ENCODE measurements at regions not wholly inside any gene's neighbourhood (a gene's known extent, or its start where the extent isn't known, plus 50 kb on each side); places are given as distances from the start of the nearest gene placed in this dataset.
A peak's percentile ranks its signal among the peaks of the same experiment; 100 is the strongest.

- no peaks in the 10 kb centered on the region for H3K4me1 ChIP-seq
- no peak overlapping the region for H3K4me3 ChIP-seq
- H3K27ac ChIP-seq = no peak overlapping the region
- intact Hi-C loops (cut with DNase I; ENCODE audit: low total_unique reads) = no loop called here
- no peaks in the 10 kb centered on the region for H3K27me3 ChIP-seq
- H3K36me3 ChIP-seq = no peaks in the 10 kb centered on the region
- no peak for TF ChIP-seq POLR2A (IDR thresholded peaks at IDR 0.05)
- TF ChIP-seq CTCF (IDR thresholded peaks at IDR 0.05) = peak in 2 of 3 donors; percentile 25 to 26
- TF ChIP-seq POLR2AphosphoS5 (IDR thresholded peaks at IDR 0.05) = no peak
- H3K9me3 ChIP-seq = no peaks in the 10 kb centered on the region
- no peak for DNase-seq (ENCODE audit: low spot score in 2 of 2)
Observed at GRCh38 chr5:82793808-82794419, 283.3 kb downstream of the TMEM167A start.

GRCh38 chr5:82792096-82792495 lies 285.1 kb downstream of the TMEM167A start:
- Histone ChIP-seq H3K9me3 (no peaks in the 10 kb centered on the region), H3K27me3 (no peaks in the 10 kb centered on the region), H3K4me1 (no peaks in the 10 kb centered on the region), H3K36me3 (no peaks in the 10 kb centered on the region), H3K27ac (no peak overlapping the region), H3K4me3 (no peak overlapping the region)
- no peak for DNase-seq (ENCODE audit: low spot score in 2 of 2)
- TF ChIP-seq POLR2A (IDR thresholded peaks at IDR 0.05) = no peak
- TF ChIP-seq POLR2AphosphoS5 (IDR thresholded peaks at IDR 0.05) = no peak
- intact Hi-C loops (cut with DNase I; ENCODE audit: low total_unique reads) = no loop called here

DNA sequence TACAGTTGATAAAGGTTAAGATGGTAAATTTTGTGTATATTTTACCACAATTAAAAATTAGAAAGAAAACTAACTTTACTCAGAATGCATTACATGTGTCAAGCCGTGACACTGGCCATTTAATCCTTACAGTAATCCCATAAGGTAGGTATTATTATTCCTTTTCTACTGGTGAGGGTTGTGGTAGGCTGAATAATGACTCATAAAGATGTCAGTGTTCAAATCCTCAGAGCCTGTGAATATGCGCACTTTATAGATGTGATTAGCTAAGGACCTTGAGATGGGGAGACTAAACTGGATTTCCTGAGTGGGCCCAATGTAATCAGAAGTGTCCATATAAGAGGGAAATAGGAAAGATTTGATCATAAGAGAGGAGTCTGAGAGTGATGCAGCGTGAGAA lies 288.1 kb downstream of the TMEM167A start:
- DNase-seq (ENCODE audit: low spot score in 2 of 2) = no peak
- no peaks in the 10 kb centered on the region for H3K36me3 ChIP-seq
- intact Hi-C loops (cut with DNase I; ENCODE audit: low total_unique reads) = loop anchor here (1.0 kb wide), 1 partner anchor 8 kb away; no protein-coding TSS in a partner anchor
- no peak for TF ChIP-seq POLR2AphosphoS5 (IDR thresholded peaks at IDR 0.05)
- no peak for TF ChIP-seq CTCF (IDR thresholded peaks at IDR 0.05)
- no peak for TF ChIP-seq POLR2A (IDR thresholded peaks at IDR 0.05)
- no peak overlapping the region for H3K27ac ChIP-seq
- H3K4me3 ChIP-seq = no peak overlapping the region
- no peaks in the 10 kb centered on the region for H3K27me3 ChIP-seq
- H3K4me1 ChIP-seq = no peaks in the 10 kb centered on the region
- H3K9me3 ChIP-seq = no peaks in the 10 kb centered on the region

- DNase-seq (ENCODE audit: low spot score in 2 of 2) = no peak
- no peak for TF ChIP-seq POLR2AphosphoS5 (IDR thresholded peaks at IDR 0.05)
- TF ChIP-seq POLR2A (IDR thresholded peaks at IDR 0.05) = no peak
- TF ChIP-seq CTCF (IDR thresholded peaks at IDR 0.05) = no peak
- intact Hi-C loops (cut with DNase I; ENCODE audit: low total_unique reads) = no loop called here
- Histone ChIP-seq H3K27me3 (no peaks in the 10 kb centered on the region), H3K36me3 (no peaks in the 10 kb centered on the region), H3K27ac (no peak overlapping the region), H3K4me1 (no peaks in the 10 kb centered on the region), H3K4me3 (no peak overlapping the region), H3K9me3 (no peaks in the 10 kb centered on the region)
Observed at GRCh38 chr5:82786748-82787147, 290.4 kb downstream of the TMEM167A start.

GRCh38 chr5:82785882-82786509 lies 291.2 kb downstream of the TMEM167A start:
- Histone ChIP-seq H3K9me3 (no peaks in the 10 kb centered on the region), H3K36me3 (no peaks in the 10 kb centered on the region), H3K4me1 (no peaks in the 10 kb centered on the region), H3K27ac (no peak overlapping the region), H3K4me3 (no peak overlapping the region), H3K27me3 (no peaks in the 10 kb centered on the region)
- no peak for DNase-seq (ENCODE audit: low spot score in 2 of 2)
- TF ChIP-seq POLR2A (IDR thresholded peaks at IDR 0.05) (no peak), POLR2AphosphoS5 (IDR thresholded peaks at IDR 0.05) (no peak), CTCF (IDR thresholded peaks at IDR 0.05) (no peak)
- intact Hi-C loops (cut with DNase I; ENCODE audit: low total_unique reads) = no loop called here
